ENCODE measurements at regions not wholly inside any gene's neighbourhood (a gene's known extent, or its start where the extent isn't known, plus 50 kb on each side); places are given as distances from the start of the nearest gene placed in this dataset.
"Not testable (repeated sequence)": the region's sequence is repeated elsewhere in the genome, so short reads cannot be mapped to it uniquely, and the experiment has no call there.

DNA sequence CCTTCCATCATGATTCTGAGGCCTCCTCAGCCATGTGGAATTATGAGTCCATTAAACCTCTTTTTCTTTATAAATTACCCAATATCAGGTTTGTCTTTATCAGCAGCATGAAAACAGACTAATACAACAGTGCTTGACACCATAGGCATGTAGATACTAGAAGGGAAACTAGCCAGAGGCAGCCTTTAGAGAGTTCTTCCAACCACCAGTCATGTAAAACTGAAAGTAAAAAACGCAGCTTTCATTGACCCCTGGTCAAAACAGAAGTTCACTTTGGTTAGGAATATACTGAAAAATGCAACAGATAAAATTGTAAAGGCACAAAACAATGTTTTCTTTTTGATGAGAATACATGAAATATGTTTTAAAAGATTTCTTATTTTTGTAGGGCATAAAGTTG lies 122.8 kb upstream of the L3MBTL4 start:
- no peaks in the 10 kb centered on the region for H3K4me1 Mint-ChIP-seq

DNA sequence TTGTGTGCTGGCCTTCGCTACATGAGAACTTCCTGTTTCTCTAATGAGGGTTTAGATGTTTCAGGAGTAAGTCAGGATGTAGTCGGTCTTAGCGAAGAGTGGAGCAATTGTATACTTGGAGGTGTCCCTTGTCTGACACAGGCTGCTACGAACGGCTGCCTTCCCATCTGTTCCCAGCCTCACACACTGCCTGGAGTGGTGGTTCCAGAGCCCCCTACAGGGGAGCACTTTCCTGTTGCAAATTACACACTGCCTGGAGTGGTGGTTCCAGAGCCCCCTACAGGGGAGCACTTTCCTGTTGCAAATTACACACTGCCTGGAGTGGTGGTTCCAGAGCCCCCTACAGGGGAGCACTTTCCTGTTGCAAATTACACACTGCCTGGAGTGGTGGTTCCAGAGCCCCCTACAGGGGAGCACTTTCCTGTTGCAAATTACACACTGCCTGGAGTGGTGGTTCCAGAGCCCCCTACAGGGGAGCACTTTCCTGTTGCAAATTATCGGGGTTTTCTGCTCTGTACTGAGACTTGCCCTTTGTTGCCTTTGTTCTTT lies 126.5 kb upstream of the L3MBTL4 start:
- H3K27me3 Mint-ChIP-seq; H3K27me3 ChIP-seq (ENCODE audit: control insufficient read depth, insufficient read depth, low read length); H3K9me3 Mint-ChIP-seq; DNase-seq; H3K4me3 ChIP-seq (ENCODE audit: low read depth, low read length); H3K4me1 ChIP-seq (ENCODE audit: control insufficient read depth, insufficient read depth, low read length, poor library complexity, severe bottlenecking); H3K36me3 ChIP-seq (ENCODE audit: control insufficient read depth, insufficient read depth, low read length); H3K36me3 Mint-ChIP-seq; H3K4me3 Mint-ChIP-seq; ATAC-seq (ENCODE audit: low read depth in 2 of 2); H3K27ac ChIP-seq (ENCODE audit: insufficient read depth, low read length, poor library complexity, severe bottlenecking); H3K27ac Mint-ChIP-seq; H3K9me3 ChIP-seq (ENCODE audit: control insufficient read depth in 2 of 2, low read length in 2 of 2); H3K4me1 Mint-ChIP-seq: not testable (repeated sequence)

More for the DNA sequence above, 122.8 kb upstream of the L3MBTL4 start:
- no peaks in the 10 kb centered on the region for H3K27me3 Mint-ChIP-seq
- peaks cover 0 to 3% (median 0%) of the 10 kb centered on the region in 7 donors for H3K9me3 Mint-ChIP-seq
- H3K4me3 Mint-ChIP-seq, result no peak overlapping the region
- Histone ChIP-seq H3K27ac (ENCODE audit: insufficient read depth, low read length, poor library complexity, severe bottlenecking) (no peak overlapping the region), H3K4me3 (ENCODE audit: low read depth, low read length) (no peak overlapping the region), H3K4me1 (ENCODE audit: control insufficient read depth, insufficient read depth, low read length, poor library complexity, severe bottlenecking) (no peaks in the 10 kb centered on the region), H3K9me3 (ENCODE audit: control insufficient read depth in 2 of 2, low read length in 2 of 2) (no peaks in the 10 kb centered on the region), H3K27me3 (ENCODE audit: control insufficient read depth, insufficient read depth, low read length) (no peaks in the 10 kb centered on the region), H3K36me3 (ENCODE audit: control insufficient read depth, insufficient read depth, low read length) (no peaks in the 10 kb centered on the region)
- H3K27ac Mint-ChIP-seq, result no peak overlapping the region
- ATAC-seq (ENCODE audit: low read depth in 2 of 2) (no peak), DNase-seq (no peak)
- no peaks in the 10 kb centered on the region for H3K36me3 Mint-ChIP-seq

DNA sequence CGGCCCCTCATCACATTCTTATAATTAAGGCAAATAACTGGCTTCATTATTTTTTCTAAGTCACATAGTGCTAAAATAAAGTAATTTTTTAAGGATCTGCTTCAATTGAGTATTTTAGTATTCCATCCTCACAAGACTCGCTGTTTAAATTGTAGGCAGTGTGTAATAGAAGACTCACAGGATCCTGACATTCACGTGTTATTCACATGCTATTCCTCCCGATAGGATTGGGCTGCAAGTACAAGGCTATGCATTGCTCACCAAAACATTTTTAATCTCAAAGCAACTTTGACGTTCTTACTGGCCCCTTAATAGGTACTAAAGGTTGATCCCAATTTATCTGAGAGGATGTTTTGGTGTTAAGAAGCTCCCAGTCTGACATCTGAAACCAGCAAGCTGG lies 127.6 kb upstream of the L3MBTL4 start:
- ATAC-seq (ENCODE audit: low read depth in 2 of 2), result no peak
- DNase-seq, result no peak

DNA sequence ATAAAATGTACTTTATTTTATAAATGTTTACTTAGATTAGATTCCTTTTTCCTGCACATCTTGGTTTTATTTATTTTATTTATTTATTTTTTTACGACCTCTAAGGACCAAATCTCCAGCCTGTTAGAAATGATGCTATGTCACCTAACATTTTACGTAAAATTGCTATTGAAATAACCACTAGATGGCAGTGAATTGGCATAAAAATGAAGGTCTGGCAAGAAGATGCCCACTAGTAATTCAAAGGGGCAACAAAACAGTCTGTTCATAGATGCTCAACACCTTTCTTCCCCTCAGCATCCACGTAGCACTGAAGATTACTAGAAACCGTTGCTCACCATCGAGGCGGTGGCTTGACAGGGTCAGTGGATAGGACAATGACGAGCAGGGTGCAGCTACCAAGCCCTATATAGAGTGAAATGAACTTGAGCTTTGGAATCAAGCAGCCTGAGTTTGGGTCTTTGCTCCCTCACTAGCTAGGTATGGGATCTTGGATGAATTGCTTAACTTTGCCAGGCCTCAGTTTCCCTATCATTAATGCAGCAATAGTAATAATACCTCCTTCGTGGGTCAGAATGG lies 128.7 kb upstream of the L3MBTL4 start:
- peak in 1 of 3 donors; percentile 2 for DNase-seq
- Histone ChIP-seq H3K36me3 (ENCODE audit: control insufficient read depth, insufficient read depth, low read length) (no peaks in the 10 kb centered on the region), H3K4me1 (ENCODE audit: control insufficient read depth, insufficient read depth, low read length, poor library complexity, severe bottlenecking) (no peaks in the 10 kb centered on the region), H3K4me3 (ENCODE audit: low read depth, low read length) (no peak overlapping the region), H3K27me3 (ENCODE audit: control insufficient read depth, insufficient read depth, low read length) (no peaks in the 10 kb centered on the region), H3K27ac (ENCODE audit: insufficient read depth, low read length, poor library complexity, severe bottlenecking) (no peak overlapping the region), H3K9me3 (ENCODE audit: control insufficient read depth in 2 of 2, low read length in 2 of 2) (no peaks in the 10 kb centered on the region)
- Mint-ChIP-seq H3K4me3 (no peak overlapping the region), H3K27ac (no peak overlapping the region), H3K9me3 (peaks cover 0 to 4% (median 2%) of the 10 kb centered on the region in 7 donors), H3K27me3 (no peaks in the 10 kb centered on the region), H3K4me1 (no peaks in the 10 kb centered on the region), H3K36me3 (no peaks in the 10 kb centered on the region)
- ATAC-seq (ENCODE audit: low read depth in 2 of 2), result no peak

More for the DNA sequence above, 127.6 kb upstream of the L3MBTL4 start:
- Histone ChIP-seq H3K4me1 (ENCODE audit: control insufficient read depth, insufficient read depth, low read length, poor library complexity, severe bottlenecking) (no peaks in the 10 kb centered on the region), H3K9me3 (ENCODE audit: control insufficient read depth in 2 of 2, low read length in 2 of 2) (no peaks in the 10 kb centered on the region), H3K4me3 (ENCODE audit: low read depth, low read length) (no peak overlapping the region), H3K27me3 (ENCODE audit: control insufficient read depth, insufficient read depth, low read length) (no peaks in the 10 kb centered on the region), H3K36me3 (ENCODE audit: control insufficient read depth, insufficient read depth, low read length) (no peaks in the 10 kb centered on the region), H3K27ac (ENCODE audit: insufficient read depth, low read length, poor library complexity, severe bottlenecking) (no peak overlapping the region)
- Mint-ChIP-seq H3K4me1 (no peaks in the 10 kb centered on the region), H3K27ac (no peak overlapping the region), H3K4me3 (no peak overlapping the region), H3K36me3 (no peaks in the 10 kb centered on the region), H3K9me3 (peaks cover 0 to 4% (median 0%) of the 10 kb centered on the region in 7 donors), H3K27me3 (no peaks in the 10 kb centered on the region)

DNA sequence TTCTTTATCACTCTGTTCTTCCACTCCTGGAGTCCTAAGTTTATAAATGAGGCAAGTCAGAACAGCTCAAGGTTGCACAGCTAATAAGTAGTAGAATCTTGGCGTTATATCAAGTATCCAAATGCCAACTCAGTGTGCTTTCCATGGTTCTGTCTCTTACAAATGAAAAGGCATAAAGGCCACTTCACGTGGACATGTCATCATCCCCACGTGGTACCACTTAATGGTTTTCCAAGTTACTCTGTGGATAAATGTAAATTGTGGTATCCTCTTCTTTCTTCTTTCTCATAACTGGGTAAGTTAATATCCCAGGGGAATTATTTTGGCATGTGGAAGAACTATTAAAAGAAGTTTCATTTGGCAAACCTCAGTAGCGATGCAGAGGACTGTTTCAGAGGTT lies 131.5 kb upstream of the L3MBTL4 start:
- Mint-ChIP-seq H3K27me3 (no peaks in the 10 kb centered on the region), H3K4me3 (no peak overlapping the region), H3K9me3 (peaks cover 0 to 6% (median under 1%) of the 10 kb centered on the region in 7 donors), H3K36me3 (no peaks in the 10 kb centered on the region), H3K27ac (no peak overlapping the region), H3K4me1 (no peaks in the 10 kb centered on the region)
- Histone ChIP-seq H3K27me3 (ENCODE audit: control insufficient read depth, insufficient read depth, low read length) (no peaks in the 10 kb centered on the region), H3K9me3 (ENCODE audit: control insufficient read depth in 2 of 2, low read length in 2 of 2) (no peaks in the 10 kb centered on the region), H3K27ac (ENCODE audit: insufficient read depth, low read length, poor library complexity, severe bottlenecking) (no peak overlapping the region), H3K4me1 (ENCODE audit: control insufficient read depth, insufficient read depth, low read length, poor library complexity, severe bottlenecking) (no peaks in the 10 kb centered on the region), H3K36me3 (ENCODE audit: control insufficient read depth, insufficient read depth, low read length) (no peaks in the 10 kb centered on the region), H3K4me3 (ENCODE audit: low read depth, low read length) (no peak overlapping the region)
- ATAC-seq (ENCODE audit: low read depth in 2 of 2) (no peak), DNase-seq (no peak)

DNA sequence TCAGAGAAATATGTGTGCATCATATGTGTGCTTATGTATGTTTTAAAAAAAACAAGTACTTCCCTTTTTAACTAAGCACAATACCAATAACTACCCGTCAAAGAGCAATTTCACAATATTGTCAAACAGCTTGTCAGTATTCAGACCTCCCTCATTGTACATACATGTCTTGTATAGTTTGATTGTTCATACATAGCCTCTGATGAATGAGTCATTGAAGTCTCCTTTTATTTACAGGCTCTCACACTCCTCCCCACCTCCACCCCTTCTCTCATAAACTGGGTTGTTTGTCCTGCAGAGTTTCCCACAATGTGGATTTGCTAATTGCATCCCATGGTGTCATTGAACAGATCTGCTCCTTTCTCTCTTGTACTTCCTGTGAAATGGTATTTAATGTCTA lies 132.8 kb upstream of the L3MBTL4 start:
- H3K27me3 ChIP-seq (ENCODE audit: control insufficient read depth, insufficient read depth, low read length), result no peaks in the 10 kb centered on the region
- no peaks in the 10 kb centered on the region for H3K36me3 ChIP-seq (ENCODE audit: control insufficient read depth, insufficient read depth, low read length)
- H3K4me3 Mint-ChIP-seq, result no peak overlapping the region
- no peaks in the 10 kb centered on the region for H3K4me1 Mint-ChIP-seq
- H3K4me3 ChIP-seq (ENCODE audit: low read depth, low read length), result no peak overlapping the region
- no peaks in the 10 kb centered on the region for H3K36me3 Mint-ChIP-seq
- no peak overlapping the region for H3K27ac ChIP-seq (ENCODE audit: insufficient read depth, low read length, poor library complexity, severe bottlenecking)
- no peaks in the 10 kb centered on the region for H3K27me3 Mint-ChIP-seq
- ATAC-seq (ENCODE audit: low read depth in 2 of 2) (no peak), DNase-seq (no peak)
- no peak overlapping the region for H3K27ac Mint-ChIP-seq
- H3K9me3 Mint-ChIP-seq, result peaks cover 0 to 9% (median 2%) of the 10 kb centered on the region in 7 donors
- no peaks in the 10 kb centered on the region for H3K4me1 ChIP-seq (ENCODE audit: control insufficient read depth, insufficient read depth, low read length, poor library complexity, severe bottlenecking)
- no peaks in the 10 kb centered on the region for H3K9me3 ChIP-seq (ENCODE audit: control insufficient read depth in 2 of 2, low read length in 2 of 2)

DNA sequence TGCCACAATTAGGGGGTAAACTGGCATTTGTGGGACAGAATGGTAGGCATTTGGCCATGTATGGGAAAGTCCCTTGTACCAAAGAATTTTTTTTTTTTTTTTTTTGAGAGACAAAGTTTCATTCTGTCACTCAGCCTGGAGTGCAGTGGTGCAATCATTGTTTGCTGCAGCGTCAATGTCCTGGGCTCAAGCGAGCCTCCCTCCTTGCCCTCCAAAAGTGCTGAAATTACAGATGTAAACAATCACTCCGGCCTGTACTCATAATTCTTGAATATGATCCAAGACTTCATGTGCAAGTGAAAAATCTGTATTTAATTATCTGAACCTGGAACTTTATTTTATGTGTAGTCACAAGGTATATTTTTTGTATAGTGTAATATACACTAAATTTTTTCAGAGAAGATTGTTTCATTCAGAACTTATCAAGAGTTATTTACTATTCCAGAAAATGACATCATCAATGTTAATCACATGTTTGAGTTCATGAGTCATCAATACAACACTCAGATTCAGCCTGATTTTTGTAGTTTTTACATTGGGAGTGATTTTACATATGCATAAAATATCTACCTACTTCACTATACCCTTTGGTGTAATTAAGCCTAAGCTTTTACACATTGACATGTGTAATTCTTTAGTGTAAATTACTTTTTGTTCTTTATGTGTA lies 138.7 kb upstream of the L3MBTL4 start:
- Histone ChIP-seq H3K4me3 (ENCODE audit: low read depth, low read length) (no peak overlapping the region), H3K36me3 (ENCODE audit: control insufficient read depth, insufficient read depth, low read length) (no peaks in the 10 kb centered on the region), H3K4me1 (ENCODE audit: control insufficient read depth, insufficient read depth, low read length, poor library complexity, severe bottlenecking) (no peaks in the 10 kb centered on the region), H3K27me3 (ENCODE audit: control insufficient read depth, insufficient read depth, low read length) (no peaks in the 10 kb centered on the region), H3K9me3 (ENCODE audit: control insufficient read depth in 2 of 2, low read length in 2 of 2) (no peaks in the 10 kb centered on the region), H3K27ac (ENCODE audit: insufficient read depth, low read length, poor library complexity, severe bottlenecking) (no peak overlapping the region)
- Mint-ChIP-seq H3K4me3 (no peak overlapping the region), H3K9me3 (peaks cover 0 to 9% (median 0%) of the 10 kb centered on the region in 7 donors), H3K36me3 (no peaks in the 10 kb centered on the region), H3K27me3 (no peaks in the 10 kb centered on the region), H3K27ac (no peak overlapping the region), H3K4me1 (no peaks in the 10 kb centered on the region)
- no peak for ATAC-seq (ENCODE audit: low read depth in 2 of 2)
- DNase-seq, result no peak
